ENCODE measurements at regions not wholly inside any gene's neighbourhood (a gene's known extent, or its start where the extent isn't known, plus 50 kb on each side); places are given as distances from the start of the nearest gene placed in this dataset.

DNA sequence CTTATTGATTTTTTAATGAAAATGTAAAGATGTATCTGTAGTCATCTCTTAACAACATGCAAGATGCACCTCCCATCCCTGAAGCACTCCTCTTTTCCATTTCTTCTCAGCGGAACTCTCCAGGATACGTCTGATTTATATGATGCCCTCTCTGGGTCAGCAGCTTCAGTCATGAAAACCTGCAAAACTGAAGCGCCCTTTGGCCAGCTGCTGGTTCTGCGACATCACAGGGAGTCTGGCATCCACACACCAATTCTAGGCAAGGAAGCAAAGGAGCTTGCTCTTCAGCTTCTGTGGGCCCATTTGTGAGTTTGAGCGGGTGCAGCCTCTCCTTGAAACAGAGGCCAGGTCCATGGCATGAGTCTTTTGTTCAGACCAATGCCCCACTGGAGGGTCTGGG lies 1253.3 kb downstream of the TBC1D22A start:
- DNase-seq (ENCODE audit: low spot score) = no peak

DNA sequence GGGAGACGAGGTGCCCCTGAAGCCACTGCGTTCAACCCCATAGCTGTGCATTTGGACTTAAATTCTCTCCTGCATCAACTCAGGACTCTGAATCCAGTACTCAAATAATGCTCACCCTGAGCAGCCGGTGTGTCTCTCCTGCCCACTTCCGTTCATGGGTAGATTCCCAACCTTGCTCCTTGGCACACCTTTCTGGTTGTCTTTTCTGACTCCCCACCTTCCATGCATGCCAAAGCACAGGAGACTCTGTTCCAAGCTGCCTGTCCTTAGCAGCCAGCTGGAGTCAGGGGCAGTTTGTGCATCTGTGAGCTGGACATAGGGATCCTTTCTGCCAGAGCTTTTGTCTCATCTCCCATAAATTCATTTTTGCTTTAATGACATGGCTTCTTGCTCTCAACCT lies 1242.5 kb downstream of the TBC1D22A start:
- no peak for DNase-seq (ENCODE audit: low spot score)

DNA sequence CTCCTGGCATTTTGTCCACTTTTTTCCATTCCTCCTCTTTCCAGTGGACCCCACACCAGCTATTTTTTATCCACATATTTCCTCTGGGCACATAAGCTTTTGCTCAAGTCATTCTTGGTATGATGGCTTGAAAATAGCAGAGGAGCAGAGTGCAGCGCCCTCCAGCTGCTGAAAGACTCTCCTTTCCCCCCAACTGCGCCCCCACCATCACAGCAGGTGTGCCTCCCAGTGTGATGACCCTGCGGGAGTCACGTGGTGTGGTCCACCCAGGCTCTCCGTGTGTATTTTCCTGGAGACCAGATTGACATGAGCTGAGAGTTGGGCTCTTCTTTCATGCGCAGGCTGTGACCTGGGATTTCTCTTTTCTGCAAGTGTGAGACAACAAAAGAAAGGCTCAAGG lies 1241.6 kb downstream of the TBC1D22A start:
- DNase-seq (ENCODE audit: low spot score) = no peak

DNA sequence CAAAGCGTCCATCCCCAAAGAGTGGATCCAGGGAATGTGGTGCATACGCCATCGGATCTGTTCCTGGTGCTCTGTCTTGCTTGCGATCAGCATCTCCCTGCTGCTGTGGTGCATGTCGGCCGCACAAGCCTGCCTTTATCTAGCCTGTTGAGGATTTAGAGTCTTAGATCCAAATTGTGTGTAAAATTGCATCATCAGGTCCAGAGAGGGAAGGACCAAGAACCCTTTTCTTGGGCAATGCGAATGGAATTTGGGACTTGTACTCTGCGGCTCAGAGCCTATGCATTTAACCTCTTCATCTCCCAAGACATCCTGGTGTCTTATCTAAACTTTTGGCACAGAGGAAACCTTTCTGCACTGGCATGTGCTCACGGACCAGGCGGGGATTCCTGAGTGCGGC lies 1238.7 kb downstream of the TBC1D22A start:
- DNase-seq (ENCODE audit: low spot score) = no peak

DNA sequence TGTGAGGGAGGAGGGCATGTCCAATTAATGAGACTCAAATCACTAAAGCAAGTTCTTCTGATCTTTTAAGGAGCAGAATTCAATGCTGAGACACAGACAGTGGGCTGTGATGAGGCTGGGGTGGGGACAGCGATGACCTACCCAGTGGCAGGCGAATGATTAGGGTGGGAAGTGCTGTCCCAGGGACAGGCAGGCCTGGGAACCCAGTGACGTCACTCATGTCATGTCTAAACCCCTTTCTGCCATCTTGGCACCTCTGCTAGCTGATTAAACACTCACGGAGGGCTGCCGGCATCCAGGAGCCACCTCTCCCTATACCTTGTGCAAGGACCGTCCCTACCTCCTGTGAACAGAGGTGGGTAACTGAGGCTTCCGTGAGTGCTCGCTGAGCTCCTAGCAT lies 1235.2 kb downstream of the TBC1D22A start:
- no peak for DNase-seq (ENCODE audit: low spot score)

DNA sequence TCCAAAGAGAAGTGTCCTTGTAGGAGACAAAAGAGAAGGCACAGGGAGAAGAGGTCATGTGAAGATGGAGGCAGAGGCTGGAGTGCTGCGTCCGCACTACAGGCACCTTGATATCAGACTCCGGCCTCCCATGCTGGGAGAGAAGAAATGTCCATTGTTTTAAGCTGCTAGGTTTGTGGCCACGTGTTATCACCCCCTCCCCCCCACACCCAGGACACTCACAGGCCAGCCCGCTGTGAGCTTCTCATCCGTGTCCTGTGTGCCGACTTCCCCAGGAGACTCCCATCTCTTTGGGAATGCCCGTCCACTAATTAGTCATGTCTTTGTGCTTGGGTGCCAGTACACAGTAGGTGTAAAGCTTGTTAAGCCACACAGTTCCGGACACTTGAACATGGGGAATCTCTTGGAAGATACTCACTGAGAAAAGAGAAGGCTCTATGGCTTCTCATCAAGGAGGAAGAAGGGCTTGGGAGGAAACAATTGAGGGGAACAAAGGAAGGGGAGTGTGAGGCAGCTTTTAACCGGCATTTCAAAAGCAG lies 1234.7 kb downstream of the TBC1D22A start:
- no peak for DNase-seq (ENCODE audit: low spot score)

DNA sequence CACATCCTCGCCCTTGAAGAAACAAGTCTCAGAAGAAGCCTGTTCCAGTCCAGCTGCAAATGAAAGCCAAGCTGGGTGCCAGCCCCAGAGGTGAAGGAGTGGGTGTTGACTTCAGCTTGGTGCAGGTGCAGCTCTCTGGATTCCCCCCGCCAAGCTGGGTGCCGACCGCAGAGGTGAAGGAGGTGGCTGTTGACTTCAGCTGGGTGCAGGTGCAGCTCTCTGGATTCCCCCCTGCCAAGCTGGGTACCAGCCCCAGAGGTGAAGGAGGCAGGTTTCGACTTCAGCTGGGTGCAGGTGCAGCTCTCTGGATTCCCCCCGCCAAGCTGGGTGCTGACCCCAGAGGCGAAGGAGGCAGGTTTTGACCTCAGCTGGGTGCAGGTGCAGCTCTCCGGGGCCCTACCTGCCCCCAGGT lies 1234.0 kb downstream of the TBC1D22A start:
- no peak for DNase-seq (ENCODE audit: low spot score)

DNA sequence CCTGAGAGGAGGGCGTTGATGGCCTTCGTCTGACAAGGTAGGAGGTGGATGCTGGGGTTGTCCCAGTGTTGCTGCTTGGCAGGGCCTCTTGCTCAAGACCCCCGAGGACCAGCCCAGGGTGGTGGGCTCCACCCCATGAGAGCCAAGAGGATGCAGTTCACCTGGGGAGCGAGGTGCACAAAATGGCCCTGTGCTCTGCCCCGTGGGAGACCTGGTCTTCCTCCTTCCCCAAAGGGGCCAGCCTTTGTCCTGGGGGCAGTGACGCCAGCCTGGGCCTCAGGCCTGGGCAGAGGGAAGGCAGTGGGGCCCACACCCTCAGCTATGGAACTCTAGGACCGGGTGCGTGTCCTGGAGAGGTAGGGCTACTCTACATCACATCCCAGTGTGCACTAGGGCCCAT lies 1233.3 kb downstream of the TBC1D22A start:
- no peak for DNase-seq (ENCODE audit: low spot score)

DNA sequence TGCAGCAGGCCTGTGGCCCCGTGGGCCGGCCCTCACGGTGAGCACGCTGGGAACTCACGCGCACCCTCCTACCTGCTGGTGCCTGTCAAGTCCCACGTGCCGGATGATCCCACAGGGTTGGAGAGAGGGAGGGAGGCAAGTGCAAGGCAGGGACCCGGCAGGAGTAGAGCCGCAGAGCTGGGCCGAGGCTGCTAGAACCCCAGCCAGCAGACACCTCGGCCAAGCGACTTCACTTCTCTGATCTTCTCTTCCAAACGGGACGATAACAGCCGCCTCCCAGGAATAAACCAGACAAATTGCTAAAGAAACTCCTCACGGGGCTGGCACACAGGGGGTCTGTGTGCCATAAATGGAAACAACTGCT lies 1232.8 kb downstream of the TBC1D22A start:
- DNase-seq (ENCODE audit: low spot score) = no peak

DNA sequence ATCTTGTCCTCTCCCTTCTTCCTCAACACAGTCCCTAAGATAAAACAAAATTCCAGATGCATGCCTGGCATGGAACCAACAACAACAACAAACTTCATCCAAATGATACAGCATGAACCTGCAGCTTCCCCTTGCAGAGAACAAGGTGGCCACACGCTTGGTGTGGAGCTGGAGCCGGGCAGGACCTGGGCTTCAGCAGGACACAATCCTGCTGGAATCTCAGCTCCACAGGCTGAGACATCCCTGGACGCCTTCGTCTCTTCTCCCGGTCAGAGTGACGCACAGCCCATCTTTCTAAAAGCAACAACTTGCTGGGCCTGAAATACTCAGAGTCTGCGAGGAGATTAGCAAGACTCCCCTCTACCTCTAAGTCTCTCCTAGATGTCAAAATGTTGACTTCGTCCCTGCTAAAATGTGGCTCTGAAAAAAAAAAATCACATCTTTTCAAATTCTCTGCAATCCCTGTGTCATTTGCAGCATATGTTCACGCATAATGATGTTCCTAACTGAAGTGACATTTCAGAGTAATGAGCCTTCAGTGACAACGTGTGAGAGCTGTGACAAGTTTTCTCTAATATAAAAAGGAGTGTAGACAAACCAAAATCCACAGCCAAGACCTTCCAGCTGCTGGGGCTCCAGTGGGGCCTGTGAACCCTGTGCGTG lies 1232.3 kb downstream of the TBC1D22A start:
- no peak for DNase-seq (ENCODE audit: low spot score)

DNA sequence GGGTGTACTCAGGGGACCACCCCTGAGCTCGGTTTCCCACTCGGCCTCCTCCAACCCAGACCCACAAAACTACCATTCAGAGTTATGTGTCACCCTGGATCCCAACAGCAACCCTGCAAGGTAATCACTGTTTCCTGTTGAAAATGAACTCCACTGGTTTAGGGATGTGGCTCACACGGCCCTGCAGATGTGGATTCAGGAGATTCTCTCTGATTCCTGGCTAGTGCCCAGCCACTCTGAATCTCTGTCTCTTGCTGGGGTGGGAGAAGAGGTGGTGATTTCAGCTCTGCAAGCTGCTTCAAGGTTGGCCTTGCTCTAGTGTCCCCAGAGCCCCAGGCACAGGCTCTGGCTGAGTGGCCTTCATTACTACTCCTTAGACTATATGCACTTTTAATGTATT lies 1231.6 kb downstream of the TBC1D22A start:
- no peak for DNase-seq (ENCODE audit: low spot score)

DNA sequence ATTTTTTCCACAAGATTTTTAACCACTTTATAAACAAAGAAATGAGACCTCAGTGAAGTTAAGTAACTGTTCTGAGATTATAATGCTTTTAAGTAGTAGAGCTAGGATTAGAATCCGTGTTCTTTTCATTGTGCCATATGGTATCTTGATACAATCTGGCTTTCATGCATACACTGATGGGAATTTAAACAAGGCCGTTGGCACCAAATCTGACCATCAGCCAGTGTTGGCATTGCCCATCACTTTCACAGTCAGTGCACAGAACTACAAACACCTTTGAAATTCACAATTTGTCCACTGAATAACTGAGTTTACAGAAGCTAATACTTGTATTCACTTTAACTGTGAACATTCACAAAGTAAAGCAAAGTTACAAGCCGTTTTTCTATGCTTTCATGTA lies 1228.0 kb downstream of the TBC1D22A start:
- DNase-seq (ENCODE audit: low spot score) = no peak

DNA sequence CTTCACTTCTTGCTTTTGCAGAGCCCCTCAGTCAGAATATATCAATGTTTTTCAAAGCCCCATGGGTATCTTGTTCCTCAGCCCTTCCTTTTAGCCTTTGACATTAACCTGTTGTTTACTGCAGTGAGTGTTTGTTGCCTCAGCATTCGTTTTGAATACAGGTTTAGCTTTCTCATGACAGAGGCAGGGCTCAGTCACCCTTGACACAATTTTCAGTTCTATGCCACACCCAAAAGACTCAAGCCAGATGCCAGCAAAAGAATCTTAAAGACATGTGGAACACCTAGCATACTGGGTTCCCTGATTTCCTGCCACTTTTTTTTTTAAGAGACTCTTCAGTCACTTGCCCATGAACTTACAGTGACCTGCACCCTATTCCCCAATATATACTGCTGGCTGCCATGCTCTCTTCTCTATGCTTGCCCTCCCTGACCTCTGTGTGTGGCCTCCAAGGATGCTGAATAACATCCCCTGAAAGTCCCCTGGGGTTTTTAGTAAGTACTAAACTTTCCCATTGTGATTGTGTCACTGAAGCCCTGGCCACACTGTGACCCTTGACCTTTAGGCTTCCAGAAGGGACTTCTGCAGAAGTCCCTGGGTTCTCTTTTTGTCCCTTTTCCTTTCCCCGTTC lies 1225.5 kb downstream of the TBC1D22A start:
- no peak for DNase-seq (ENCODE audit: low spot score)

DNA sequence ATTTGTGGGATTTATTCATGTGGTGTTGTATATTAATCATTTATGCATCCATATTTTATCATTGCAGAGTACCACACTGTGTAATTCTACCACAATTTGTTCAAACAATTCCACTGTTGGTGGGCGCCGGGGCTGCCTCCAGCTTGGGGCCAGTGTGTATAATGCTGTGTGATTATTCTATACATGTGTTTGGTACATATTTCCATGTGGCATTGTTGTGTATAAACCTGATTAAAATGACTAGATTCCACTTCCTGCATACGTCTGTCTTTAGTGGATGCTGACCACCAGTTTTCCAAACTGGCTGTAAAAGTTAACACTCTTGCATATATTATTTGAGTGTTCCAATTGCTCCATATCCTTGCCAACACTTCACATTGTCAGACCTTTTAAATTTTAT lies 1213.8 kb downstream of the TBC1D22A start:
- DNase-seq (ENCODE audit: low spot score) = no peak

DNA sequence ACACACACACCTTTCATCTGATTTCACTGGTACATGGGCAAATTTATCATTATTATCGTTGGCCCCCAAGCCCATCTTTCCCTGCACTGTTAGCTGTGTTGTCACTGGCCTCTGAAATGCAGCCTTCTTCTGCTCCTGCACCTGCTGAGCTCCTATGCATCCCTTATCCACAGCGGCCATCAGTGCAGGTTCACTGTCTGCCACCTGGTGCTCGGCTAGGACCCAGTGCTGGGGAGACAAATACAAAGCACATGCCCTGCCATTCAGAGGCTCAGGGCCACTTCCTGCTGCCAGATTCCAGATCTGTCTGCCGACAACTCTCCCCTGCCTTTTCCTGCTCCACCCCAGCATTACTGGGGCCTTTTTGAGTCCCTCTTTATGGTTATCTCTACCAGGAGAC lies 1205.4 kb downstream of the TBC1D22A start:
- DNase-seq (ENCODE audit: low spot score) = peak; percentile 27

DNA sequence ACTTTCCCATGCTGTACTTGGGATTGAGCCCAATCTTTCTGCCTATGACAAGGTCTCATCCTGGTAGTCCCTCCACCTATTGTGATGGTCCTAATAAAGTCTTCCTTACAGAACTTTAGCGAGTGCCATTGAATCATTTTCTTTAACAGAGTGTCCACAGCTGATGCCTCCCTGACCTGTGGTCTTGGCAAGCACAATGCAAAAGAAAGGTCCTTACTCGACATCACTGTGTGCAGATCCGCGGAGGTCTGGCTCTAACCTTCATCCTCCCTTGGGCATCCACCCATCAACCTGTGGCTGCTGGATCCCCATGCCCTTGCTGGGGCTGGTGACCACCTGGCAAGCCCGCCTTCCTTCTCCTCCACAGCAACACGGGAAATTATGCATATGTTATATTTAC lies 1203.9 kb downstream of the TBC1D22A start:
- DNase-seq (ENCODE audit: low spot score) = peak; percentile 16

DNA sequence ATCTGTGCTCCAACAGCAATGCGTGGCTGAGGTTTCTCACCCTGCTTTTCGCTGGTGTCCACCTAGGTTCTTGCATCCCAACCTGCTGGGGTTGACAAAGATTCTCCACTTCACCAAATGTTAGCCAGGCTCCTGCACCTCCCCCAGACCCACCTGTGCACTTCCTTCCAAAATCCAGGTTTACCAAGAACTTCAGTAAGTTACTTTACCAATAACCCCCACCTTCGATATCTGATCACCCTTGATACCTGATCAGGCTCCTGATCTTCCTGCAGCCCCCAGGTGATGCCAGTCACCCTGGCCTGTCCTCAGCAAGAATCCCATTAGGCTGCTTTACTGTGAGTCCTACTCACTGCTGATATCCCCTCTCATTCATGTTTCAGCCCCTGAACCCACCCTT lies 1203.4 kb downstream of the TBC1D22A start:
- DNase-seq (ENCODE audit: low spot score) = no peak

DNA sequence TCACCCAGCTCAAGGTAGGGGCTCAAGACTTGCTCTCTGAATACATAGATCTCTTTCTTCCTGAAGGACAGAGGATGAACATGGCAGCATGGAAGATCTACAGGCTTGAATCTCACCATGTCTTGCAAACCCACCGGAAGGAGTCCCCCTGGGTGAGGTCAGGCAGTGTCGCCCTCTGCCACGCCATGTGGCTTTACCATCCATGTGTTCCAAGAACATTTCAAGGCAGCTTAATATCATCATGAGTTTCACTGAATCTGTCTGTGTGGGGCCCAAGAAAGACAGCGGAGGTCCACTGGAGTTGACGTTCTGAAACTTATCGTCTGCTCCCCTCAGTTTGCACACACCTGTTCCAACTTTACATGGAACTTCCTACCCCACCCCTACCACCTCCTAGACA lies 1202.6 kb downstream of the TBC1D22A start:
- no peak for DNase-seq (ENCODE audit: low spot score)

DNA sequence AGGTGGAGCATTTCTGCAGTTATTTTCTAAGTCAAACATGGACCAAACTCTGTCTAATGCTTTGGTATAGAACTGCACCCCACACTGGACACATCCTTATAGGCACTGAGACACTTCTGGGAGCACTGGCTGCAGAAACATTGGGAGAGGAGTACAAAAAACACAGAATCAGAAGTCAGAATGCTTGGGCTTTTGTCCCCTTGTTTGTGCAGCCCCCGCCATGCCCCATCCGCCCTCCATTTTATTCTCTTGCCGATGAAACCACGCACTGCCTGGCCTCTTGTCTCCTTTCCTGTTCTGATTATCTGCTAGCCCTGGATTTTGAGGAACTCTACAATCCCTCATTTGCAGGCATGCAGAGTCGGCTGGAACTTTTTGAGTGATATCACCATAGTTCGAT lies 1201.2 kb downstream of the TBC1D22A start:
- no peak for DNase-seq (ENCODE audit: low spot score)

DNA sequence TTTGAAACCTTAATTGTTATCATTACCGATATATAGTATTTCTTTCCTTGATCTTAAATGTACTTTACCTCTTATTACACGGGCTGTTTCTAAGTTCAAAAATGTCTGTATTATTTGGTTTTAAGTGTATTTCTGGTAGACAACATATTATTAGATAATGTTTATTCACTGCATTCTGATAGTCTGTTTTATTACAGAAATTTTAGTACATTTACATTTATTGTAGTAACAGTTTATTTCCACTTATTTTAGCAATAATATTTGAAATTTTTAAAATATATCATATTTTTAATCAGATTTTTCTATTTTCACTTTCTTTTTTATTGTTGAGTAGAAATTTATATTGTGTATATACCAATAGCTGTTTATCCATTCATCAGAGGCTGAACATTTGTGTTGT lies 1195.2 kb downstream of the TBC1D22A start:
- DNase-seq (ENCODE audit: low spot score) = no peak

DNA sequence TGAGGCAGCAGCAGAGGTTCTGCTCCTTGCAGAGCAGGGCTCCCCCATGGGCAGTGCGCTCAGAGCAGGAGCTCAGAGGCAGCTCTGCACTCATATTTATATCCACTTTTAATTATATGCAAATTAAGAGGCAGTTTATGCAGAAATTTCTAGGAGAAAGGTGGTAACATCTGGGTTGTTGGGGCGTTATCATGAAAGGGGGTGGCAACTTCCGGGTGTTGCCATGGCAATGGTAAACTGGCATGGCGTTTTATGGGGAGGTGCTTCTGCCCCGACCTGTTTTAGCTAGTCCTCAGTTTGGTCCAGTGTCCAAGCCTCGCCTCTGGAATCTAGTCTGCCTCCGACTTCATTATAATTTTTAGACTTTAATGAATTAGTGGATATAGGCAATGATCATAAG lies 1191.7 kb downstream of the TBC1D22A start:
- DNase-seq (ENCODE audit: low spot score) = no peak

DNA sequence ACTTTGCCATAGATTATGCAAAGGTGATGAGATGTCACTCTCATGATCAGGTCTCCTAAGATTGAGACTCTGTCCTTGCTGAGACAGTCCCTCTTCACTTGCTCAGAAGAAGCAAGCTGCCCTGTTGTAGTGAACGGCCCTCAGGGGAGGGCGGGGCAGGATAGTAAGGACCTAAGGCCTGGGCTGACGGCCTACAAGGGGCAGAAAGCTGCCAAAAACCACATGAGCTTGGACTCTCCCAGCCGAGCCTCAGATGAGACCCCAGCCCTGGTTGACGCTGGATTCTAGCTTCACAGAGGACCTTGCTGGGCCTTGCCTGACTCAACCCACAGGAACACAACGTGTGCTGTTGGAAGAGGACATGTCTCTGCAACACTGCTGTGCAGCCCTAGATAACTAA lies 1182.5 kb downstream of the TBC1D22A start:
- no peak for DNase-seq (ENCODE audit: low spot score)

DNA sequence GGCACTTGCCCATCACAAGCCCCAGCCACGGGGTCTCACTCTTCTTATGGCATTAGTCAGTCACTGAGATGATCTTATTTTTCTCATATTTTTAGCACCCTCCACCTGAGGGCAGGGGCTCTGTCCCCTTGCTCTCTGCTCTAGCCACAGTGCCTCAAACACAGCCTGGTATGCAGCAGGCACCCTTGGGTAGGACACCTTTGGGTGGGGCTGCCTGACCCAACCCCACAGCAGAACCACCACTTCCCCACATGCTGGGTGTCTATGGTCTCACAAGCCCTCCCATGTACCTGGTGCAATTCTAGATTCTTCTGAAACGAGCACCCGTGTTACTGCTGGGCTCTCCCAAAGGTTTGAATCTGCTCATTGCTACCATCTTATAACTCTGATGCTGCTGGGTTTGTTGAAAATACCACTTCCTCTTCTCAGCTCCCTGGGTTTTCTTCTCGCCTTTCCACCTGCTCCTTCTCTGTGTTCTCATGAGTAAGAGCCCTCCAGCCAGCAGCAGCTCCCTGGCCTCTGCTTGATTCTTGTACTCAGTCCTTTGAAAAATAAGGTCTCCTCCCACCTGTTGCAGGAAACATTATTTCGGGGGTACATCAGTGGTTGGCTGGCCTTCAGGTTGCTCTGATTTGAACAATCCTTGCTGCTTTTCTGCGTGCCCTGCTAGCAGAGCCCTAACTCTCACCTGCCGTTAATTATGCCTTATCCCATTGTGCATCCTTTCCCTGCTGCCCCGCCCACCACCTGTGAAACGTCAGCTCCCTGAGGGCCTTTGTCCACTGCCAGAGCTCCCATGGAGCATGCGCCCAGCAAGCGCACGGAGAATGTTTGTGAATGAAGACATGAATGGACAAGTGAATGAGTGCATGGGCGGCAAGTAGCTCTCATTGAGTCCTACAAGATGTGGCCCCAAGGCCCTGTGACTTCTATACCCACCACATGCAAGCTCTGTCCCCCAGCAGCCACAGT lies 1181.6 kb downstream of the TBC1D22A start:
- no peak for DNase-seq (ENCODE audit: low spot score)
